ENCODE measurements at regions not wholly inside any gene's neighbourhood (a gene's known extent, or its start where the extent isn't known, plus 50 kb on each side); places are given as distances from the start of the nearest gene placed in this dataset.

GRCh38 chr2:134098321-134098720, 155.6 kb upstream of the MGAT5 start:
- 0% methylated on average over 3 of the region's 3 CpGs for WGBS (ENCODE audit: insufficient coverage, low coverage, missing lambda C conversion rate)
- Histone ChIP-seq H3K9me1 (ENCODE audit: control insufficient read depth, insufficient read depth, low read length) (no peaks in the 10 kb centered on the region), H3K9me3 (replicated peaks; ENCODE audit: control insufficient read depth, insufficient read depth, low read depth, low read length) (no peaks in the 10 kb centered on the region; the same call in 1 of the 2 replicates), H3K4me2 (ENCODE audit: insufficient read depth, low read length) (no peak overlapping the region), H2AFZ (ENCODE audit: low read depth, low read length) (no peak overlapping the region), H3K9ac (ENCODE audit: insufficient read depth in 1 of 2, low read depth in 2 of 2, low read length in 2 of 2) (no peak overlapping the region), H3K79me2 (ENCODE audit: control insufficient read depth, insufficient read depth, low read length) (no peaks in the 10 kb centered on the region), H3K27me3 (ENCODE audit: control insufficient read depth in 2 of 2, insufficient read depth in 2 of 2, low read length in 2 of 2) (peaks cover 2 to 4% of the 10 kb centered on the region in 2 experiments; a peak in 2 of 5 replicates), H3K4me3 (no peak overlapping the region), H3K36me3 (ENCODE audit: control insufficient read depth, insufficient read depth, low read length) (no peaks in the 10 kb centered on the region), H3K27ac (ENCODE audit: extremely low read depth, low read depth, low read length) (no peak overlapping the region), H4K20me1 (replicated peaks; ENCODE audit: control insufficient read depth, insufficient read depth, low read length) (no peaks in the 10 kb centered on the region), H3K4me1 (replicated peaks in 1 of 2; ENCODE audit: control insufficient read depth in 2 of 2, insufficient read depth in 2 of 2, low read length in 2 of 2) (no peaks in the 10 kb centered on the region)
- DNase-seq (ENCODE audit: extremely low read depth in 1 of 4, low spot score in 3 of 4): no peak
- in situ Hi-C loops (cut with MboI) (no loop called here), intact Hi-C loops (cut with micrococcal nuclease) (no loop called here)
- ChIA-PET CTCF (ENCODE audit: low intra/inter-chr PET ratio) (no interaction called here), POLR2A (no interaction called here)
- no TSS peak for BruUV-seq (replicated peaks)
- no peak for FAIRE-seq
- ATAC-seq: no peak
- TF ChIP-seq ZBTB12 (CRISPR knock-in tag; IDR thresholded peaks at IDR 0.05) (no peak), ARID3A (IDR thresholded peaks at IDR 0.05; ENCODE audit: borderline replicate concordance, low read depth, low read length) (no peak), RERE (CRISPR knock-in tag; IDR thresholded peaks at IDR 0.05; ENCODE audit: borderline replicate concordance) (no peak), TOE1 (IDR thresholded peaks at IDR 0.05; ENCODE audit: borderline replicate concordance) (no peak), TOE1 (CRISPR knock-in tag; IDR thresholded peaks at IDR 0.05; ENCODE audit: borderline replicate concordance, low read depth) (no peak), ZNF583 (CRISPR knock-in tag; IDR thresholded peaks at IDR 0.05) (no peak), CBX2 (IDR thresholded peaks at IDR 0.05; ENCODE audit: insufficient read depth, low read length, poor library complexity, severe bottlenecking) (no peak), U2AF2 (optimal IDR thresholded peaks at IDR 0.05; ENCODE audit: low read depth, low read length) (no peak), ZNF695 (CRISPR knock-in tag; IDR thresholded peaks at IDR 0.05) (no peak), MITF (IDR thresholded peaks at IDR 0.05) (no peak), BMI1 (IDR thresholded peaks at IDR 0.05; ENCODE audit: low read length) (no peak), ZC3H4 (CRISPR knock-in tag; IDR thresholded peaks at IDR 0.05; ENCODE audit: borderline replicate concordance) (no peak), CCNT2 (IDR thresholded peaks at IDR 0.05; ENCODE audit: borderline replicate concordance, extremely low read depth, insufficient read length, low read depth, low read length) (no peak)
